SU-DHL-6 (cell line): ENCODE measurements at regions not wholly inside any gene's neighbourhood (a gene's known extent, or its start where the extent isn't known, plus 50 kb on each side); places are given as distances from the start of the nearest gene placed in this dataset.

ENCODE experiments used
- H2AFZ ChIP-seq: fragments of 200-600 bp; sonication (generic); 2 replicates; pipeline ENCODE4 v1.6.1; 2014; ENCODE audit warnings: low read depth, mild to moderate bottlenecking, moderate library complexity, mixed read lengths, antibody characterized with exemption, low read length; ENCODE audit not compliant: severe bottlenecking
- H3F3A ChIP-seq: fragments of 200-600 bp; shearing (Covaris generic); 2 replicates; pipeline ENCODE4 v1.6.0; 2016; ENCODE audit warnings: antibody characterized with exemption, mild to moderate bottlenecking; ENCODE audit not compliant: insufficient read depth
- H3K27ac ChIP-seq: fragments of 200-600 bp; sonication (generic); 2 replicates; pipeline ENCODE4 v1.5.1; 2016; ENCODE audit warnings: low read depth, mild to moderate bottlenecking, low read length, moderate library complexity, mixed read lengths
- H3K27me3 ChIP-seq: fragments of 200-600 bp; sonication (generic), shearing (Covaris generic); 2 replicates; pipeline ENCODE4 v1.6.0; 2014; ENCODE audit warnings: mild to moderate bottlenecking, low read length
- H3K36me3 ChIP-seq: fragments of 200-600 bp; sonication (generic); 2 replicates; pipeline ENCODE4 v1.6.1; 2014; ENCODE audit warnings: mild to moderate bottlenecking, low read length, mixed read lengths
- H3K4me2 ChIP-seq: fragments of 300-600, 200-600 bp; shearing (Covaris generic), sonication (generic); 2 replicates; pipeline ENCODE4 v1.6.0; 2014; ENCODE audit warnings: low read length, low read depth, mild to moderate bottlenecking; ENCODE audit not compliant: poor library complexity, severe bottlenecking
- H3K4me3 ChIP-seq: fragments of 200-600 bp; sonication (generic); 2 replicates; pipeline ENCODE4 v1.5.1; 2014; ENCODE audit warnings: antibody characterized with exemption, low read length, mild to moderate bottlenecking, mixed read lengths; ENCODE audit not compliant: insufficient read depth, poor library complexity, severe bottlenecking
- H3K79me2 ChIP-seq: fragments of 200-600 bp; sonication (generic); 2 replicates; pipeline ENCODE4 v1.6.1; 2014; ENCODE audit warnings: mild to moderate bottlenecking, low read length, moderate library complexity; ENCODE audit not compliant: insufficient read depth
- H3K9ac ChIP-seq: fragments of 200-600 bp; sonication (generic); 2 replicates; pipeline ENCODE4 v1.7.0; 2014; ENCODE audit warnings: mild to moderate bottlenecking, low read length
- H3K9me2 ChIP-seq: fragments of 200-600 bp; sonication (generic); replicated peaks from 2 replicates; pipeline ENCODE4 v1.6.1; 2014; ENCODE audit warnings: low read length; ENCODE audit not compliant: insufficient read depth
- H3K9me3 ChIP-seq: fragments of 200-600 bp; sonication (generic); 2 replicates; pipeline ENCODE4 v1.6.1; 2014; ENCODE audit warnings: low read length, mixed read lengths; ENCODE audit not compliant: insufficient read depth
- H4K20me1 ChIP-seq: fragments of 200-600 bp; sonication (generic); 2 replicates; pipeline ENCODE4 v1.6.1; 2014; ENCODE audit warnings: low read depth, mild to moderate bottlenecking, antibody characterized with exemption, low read length, moderate library complexity, mixed read lengths
- CTCF ChIP-seq: fragments of 200-600 bp; sonication (generic); IDR thresholded peaks from one replicate; pipeline ENCODE4 v1.5.1; 2017; ENCODE audit warnings: antibody characterized with exemption, mild to moderate bottlenecking, low read length, moderate library complexity; ENCODE audit not compliant: insufficient read depth, poor library complexity, severe bottlenecking
- EZH2phosphoT487 ChIP-seq: fragments of 200-600 bp; sonication (generic), shearing (Covaris generic); conservative IDR thresholded peaks from 2 replicates; pipeline ENCODE4 v1.6.1; 2018; ENCODE audit warnings: mild to moderate bottlenecking, antibody characterized with exemption, low read length, moderate library complexity, mixed read lengths

DNA sequence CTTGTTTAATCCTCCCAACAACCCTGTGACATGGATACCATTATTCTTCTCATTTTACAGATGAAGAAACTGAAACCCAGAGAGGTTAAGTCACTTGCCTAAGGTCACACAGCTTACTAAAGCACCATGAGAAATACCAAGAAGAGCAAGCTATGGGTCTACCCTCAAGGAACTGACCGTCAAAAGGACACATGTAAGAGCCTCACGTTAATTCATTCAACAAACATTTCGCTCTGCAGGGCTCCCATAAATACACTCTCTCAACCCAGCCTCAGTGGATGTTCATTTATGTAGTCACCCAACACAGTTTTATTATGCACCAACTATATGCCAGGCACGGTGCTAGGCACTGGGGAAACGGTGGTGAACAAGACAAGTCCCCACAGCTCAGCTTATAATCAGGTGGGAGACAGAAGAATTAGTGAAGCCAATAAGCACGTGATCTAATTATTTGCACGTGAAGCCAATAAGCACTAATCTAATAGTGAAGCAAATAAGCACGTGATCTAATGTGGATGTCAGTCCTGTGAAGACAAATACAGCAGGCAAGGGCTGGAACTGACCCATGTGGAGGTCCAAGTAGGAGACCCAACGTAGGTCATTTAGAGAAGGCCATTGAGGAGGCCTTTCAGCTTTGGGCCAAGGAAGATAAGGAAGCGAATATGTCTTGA, 52.1 kb upstream of the ZBTB40 start:
- Histone ChIP-seq H3K4me2 (no peak overlapping the region), H2AFZ (no peak overlapping the region), H3K9me2 (no peaks in the 10 kb centered on the region), H3K9me3 (no peaks in the 10 kb centered on the region), H3K4me3 (no peak overlapping the region), H3K9ac (no peak overlapping the region), H3F3A (no peaks in the 10 kb centered on the region), H3K27me3 (no peaks in the 10 kb centered on the region), H3K36me3 (no peaks in the 10 kb centered on the region), H3K27ac (no peak overlapping the region), H3K79me2 (no peaks in the 10 kb centered on the region), H4K20me1 (no peaks in the 10 kb centered on the region)
- TF ChIP-seq CTCF (no peak), EZH2phosphoT487 (no peak)
